Endothelial cell of umbilical vein (primary cell): ENCODE measurements at regions not wholly inside any gene's neighbourhood (a gene's known extent, or its start where the extent isn't known, plus 50 kb on each side); places are given as distances from the start of the nearest gene placed in this dataset.

Experiments
- BruUV-seq: library from RNA; stranded (reverse); fragments of 400-500 nt; replicated peaks from 2 replicates; lab custom pipeline; 2021; lab: Mats Ljungman, UMichigan
- CTCF ChIA-PET: fragments of 300-600, 350-600 bp; sonication (Branson Sonifier 250); formaldehyde crosslinking; loops from one replicate; lab custom pipeline; 2021; ENCODE audit warnings: antibody characterized with exemption, inconsistent platforms; lab: Charles Lee
- POLR2A ChIA-PET: fragments of 300-600, 350-600 bp; sonication (Branson Sonifier 250); formaldehyde crosslinking; loops from one replicate; lab custom pipeline; 2021; ENCODE audit warnings: antibody characterized with exemption, inconsistent platforms; lab: Charles Lee
- DNase-seq: peaks from one replicate; pipeline ENCODE4 v3.0.0-alpha.2; 2011; ENCODE audit warnings: low read depth, low spot score
- FAIRE-seq: peaks from 2 replicates; lab custom pipeline; 2011; peaks lifted over from hg19 to GRCh38; lab: Jason Lieb, UNC
- H2AFZ ChIP-seq: 2 replicates; pipeline ENCODE4 v1.6.0; 2012; ENCODE audit warnings: low read depth, low read length, control low read depth, inconsistent platforms
- H3K27ac ChIP-seq: 2 replicates; pipeline ENCODE4 v1.5.1; 2011; ENCODE audit warnings: low read depth, mild to moderate bottlenecking, control low read depth, low read length, moderate library complexity; ENCODE audit not compliant: insufficient read depth
- H3K27me3 ChIP-seq, 2 experiments: 2 replicates each; pipeline versions ENCODE4 v1.6.0 to v1.6.1; 2011; ENCODE audit warnings: low read length in 2 of 2, mixed read lengths in 1 of 2; ENCODE audit not compliant: control insufficient read depth in 2 of 2, insufficient read depth in 2 of 2
- H3K36me3 ChIP-seq, 2 experiments: 2 replicates in 1 of 2; 3 replicates in 1 of 2; pipeline ENCODE4 v1.5.1; 2011; ENCODE audit warnings: low read length in 2 of 2, mild to moderate bottlenecking in 1 of 2, moderate library complexity in 1 of 2; ENCODE audit not compliant: control insufficient read depth in 2 of 2, insufficient read depth in 2 of 2; ENCODE audit errors: extremely low read depth in 1 of 2
- H3K4me1 ChIP-seq: 3 replicates; pipeline ENCODE4 v1.5.1; 2011; ENCODE audit warnings: mild to moderate bottlenecking, low read length; ENCODE audit not compliant: control insufficient read depth, insufficient read depth; ENCODE audit errors: extremely low read depth
- H3K4me2 ChIP-seq: 2 replicates; pipeline ENCODE4 v1.6.1; 2011; ENCODE audit warnings: low read length, control low read depth, mixed read lengths; ENCODE audit not compliant: insufficient read depth
- H3K4me3 ChIP-seq, 3 experiments: fragments of 200-600 bp in 1 of 3; sonication (generic), shearing (Covaris generic) in 1 of 3; replicated peaks in 1 of 3; 2 replicates each; pipeline ENCODE4 v1.5.1; 2011 to 2016; ENCODE audit warnings: control low read depth in 3 of 3, low read length in 3 of 3, mild to moderate bottlenecking in 2 of 3, inconsistent platforms in 1 of 3, low read depth in 1 of 3, moderate library complexity in 1 of 3; ENCODE audit not compliant: insufficient read depth in 1 of 3
- H3K79me2 ChIP-seq: 2 replicates; pipeline ENCODE4 v1.6.0; 2012; ENCODE audit warnings: low read length, inconsistent platforms; ENCODE audit not compliant: control insufficient read depth, insufficient read depth
- H3K9ac ChIP-seq: replicated peaks from 2 replicates; pipeline ENCODE3; 2011; ENCODE audit warnings: low read length, control low read depth; ENCODE audit not compliant: insufficient read depth; ENCODE audit errors: extremely low read depth
- H3K9me1 ChIP-seq: replicated peaks from 3 replicates; pipeline ENCODE4 v1.6.0; 2011; ENCODE audit warnings: mild to moderate bottlenecking, low read length; ENCODE audit not compliant: control insufficient read depth, insufficient read depth; ENCODE audit errors: extremely low read depth
- H3K9me3 ChIP-seq: replicated peaks from 2 replicates; pipeline ENCODE4 v1.5.1; 2012; ENCODE audit warnings: low read length, inconsistent platforms; ENCODE audit not compliant: control insufficient read depth, insufficient read depth
- H4K20me1 ChIP-seq: replicated peaks from 2 replicates; pipeline ENCODE3; 2011; ENCODE audit warnings: mild to moderate bottlenecking, low read length; ENCODE audit not compliant: control insufficient read depth, insufficient read depth; ENCODE audit errors: extremely low read depth
- CTCF ChIP-seq, 2 donors: IDR thresholded peaks; 1 replicate in 1 of 2; 2 replicates in 1 of 2; pipeline ENCODE4 v1.5.1; 2011; ENCODE audit warnings: low read length in 2 of 2, mild to moderate bottlenecking in 2 of 2, moderate library complexity in 2 of 2, control low read depth in 1 of 2, inconsistent platforms in 1 of 2, low read depth in 1 of 2; ENCODE audit not compliant: insufficient read depth in 1 of 2; ENCODE audit errors: extremely low read depth in 1 of 2
- EZH2 ChIP-seq: IDR thresholded peaks from 2 replicates; pipeline ENCODE4 v1.6.1; 2012; ENCODE audit warnings: borderline replicate concordance, low read depth, mild to moderate bottlenecking, moderate library complexity, low read length, inconsistent platforms; ENCODE audit not compliant: severe bottlenecking
- FOS ChIP-seq: IDR thresholded peaks from 2 replicates; pipeline ENCODE4 v1.6.1; 2011; ENCODE audit warnings: mild to moderate bottlenecking, low read length, moderate library complexity, borderline replicate concordance; ENCODE audit not compliant: insufficient read depth
- GATA2 ChIP-seq: IDR thresholded peaks from 2 replicates; pipeline ENCODE4 v1.7.0; 2011; ENCODE audit warnings: low read depth, mild to moderate bottlenecking, moderate library complexity, mixed read lengths, low read length; ENCODE audit not compliant: insufficient read length, insufficient read depth
- JUN ChIP-seq: IDR thresholded peaks from 2 replicates; pipeline ENCODE4 v1.6.1; 2011; ENCODE audit warnings: borderline replicate concordance, low read depth; ENCODE audit not compliant: insufficient read length, insufficient read depth
- MYC ChIP-seq: IDR thresholded peaks from one replicate; pipeline ENCODE4 v1.6.1; 2011; ENCODE audit warnings: mild to moderate bottlenecking, low read depth, low read length
- POLR2A ChIP-seq: IDR thresholded peaks from 2 replicates; pipeline ENCODE4 v1.6.1; 2012; ENCODE audit warnings: low read depth, mild to moderate bottlenecking, control low read depth, low read length
- POLR2AphosphoS5 ChIP-seq: IDR thresholded peaks from 2 replicates; pipeline ENCODE4 v1.6.1; 2012; ENCODE audit warnings: low read depth, mild to moderate bottlenecking, control low read depth, low read length, moderate library complexity; ENCODE audit not compliant: insufficient read depth
- dilution Hi-C: fragments of 300-500 bp; cut with MboI; formaldehyde crosslinking; loops from one replicate; pipeline ENCODE4 v1.15.0; 2019; ENCODE audit warnings: low sequenced_read_pairs; ENCODE audit not compliant: extremely low pct_ligation_motif_present
- intact Hi-C: fragments of 100-400 bp; cut with micrococcal nuclease; formaldehyde crosslinking; loops from one replicate; pipeline ENCODE4 v1.10.0; 2022
- TF ChIP-seq, protein P1 (sequence below): IDR thresholded peaks from 2 replicates; pipeline ENCODE4 v1.6.1; 2011; ENCODE audit not compliant: insufficient read depth, insufficient read length

DNA sequence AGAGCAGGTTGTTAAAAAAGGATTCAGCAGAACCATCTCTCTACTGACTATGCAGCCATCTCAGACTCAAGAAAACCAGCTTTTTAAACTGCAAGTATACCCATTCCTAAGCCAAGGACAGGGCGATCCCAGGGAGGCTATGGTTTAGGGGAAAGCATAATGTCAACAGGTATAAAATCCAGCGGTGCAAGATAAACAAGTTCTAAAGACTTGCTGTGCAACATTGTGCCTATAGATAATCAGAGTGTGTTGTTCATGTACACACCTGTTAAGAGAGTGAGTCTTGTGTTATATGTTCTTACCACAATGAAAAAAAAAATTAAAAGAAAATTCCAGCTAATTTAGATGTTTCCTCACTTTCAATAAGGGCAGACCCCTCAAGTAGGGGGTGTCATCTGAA, 63.6 kb upstream of the DIRAS2 start:
- Histone ChIP-seq H3K36me3 (no peaks in the 10 kb centered on the region), H3K27ac (no peak overlapping the region), H4K20me1 (no peaks in the 10 kb centered on the region), H3K79me2 (no peaks in the 10 kb centered on the region), H2AFZ (no peak overlapping the region), H3K4me1 (no peaks in the 10 kb centered on the region), H3K4me3 (no peak overlapping the region), H3K9ac (no peak overlapping the region), H3K9me3 (peaks cover 2% of the 10 kb centered on the region), H3K27me3 (no peaks in the 10 kb centered on the region), H3K9me1 (no peaks in the 10 kb centered on the region), H3K4me2 (no peak overlapping the region)
- no peak for DNase-seq
- intact Hi-C loops (no loop called here), dilution Hi-C loops (no loop called here)
- TF ChIP-seq POLR2AphosphoS5: no peak
- POLR2A ChIA-PET: no interaction called here
- no peak for FAIRE-seq
- no TSS peak for BruUV-seq
- CTCF ChIA-PET: no interaction called here

GRCh38 chr9:90702441-90702955, 59.9 kb upstream of the DIRAS2 start:
- dilution Hi-C loops (no loop called here), intact Hi-C loops (no loop called here)
- H3K4me1 ChIP-seq: no peaks in the 10 kb centered on the region
- POLR2A ChIA-PET: no interaction called here
- TF ChIP-seq GATA2 (no peak), EZH2 (no peak), POLR2A (no peak), FOS (no peak), POLR2AphosphoS5 (no peak), CTCF (IDR thresholded peaks at IDR 0.05; ENCODE audit: extremely low read depth in 1 of 2, insufficient read depth in 1 of 2, low read depth in 1 of 2, low read length in 2 of 2) (no peak), MYC (no peak), JUN (no peak)
- TF ChIP-seq, protein P1, sequence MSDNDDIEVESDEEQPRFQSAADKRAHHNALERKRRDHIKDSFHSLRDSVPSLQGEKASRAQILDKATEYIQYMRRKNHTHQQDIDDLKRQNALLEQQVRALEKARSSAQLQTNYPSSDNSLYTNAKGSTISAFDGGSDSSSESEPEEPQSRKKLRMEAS: no peak
- no peak overlapping the region for H3K4me2 ChIP-seq
- FAIRE-seq: no peak
- no peak overlapping the region for H2AFZ ChIP-seq
- peaks cover 3% of the 10 kb centered on the region for H3K9me3 ChIP-seq
- no peak overlapping the region for H3K9ac ChIP-seq
- H3K27ac ChIP-seq: no peak overlapping the region
- H3K27me3 ChIP-seq: no peaks in the 10 kb centered on the region
- H3K9me1 ChIP-seq: no peaks in the 10 kb centered on the region
- H3K36me3 ChIP-seq: no peaks in the 10 kb centered on the region
- no peak overlapping the region for H3K4me3 ChIP-seq
- H3K79me2 ChIP-seq: no peaks in the 10 kb centered on the region
- BruUV-seq: no TSS peak
- no peaks in the 10 kb centered on the region for H4K20me1 ChIP-seq
- CTCF ChIA-PET: no interaction called here
- DNase-seq: no peak
